HG02763 (cell line): ENCODE measurements at regions not wholly inside any gene's neighbourhood (a gene's known extent, or its start where the extent isn't known, plus 50 kb on each side); places are given as distances from the start of the nearest gene placed in this dataset.
A peak's percentile ranks its signal among the peaks of the same experiment; 100 is the strongest.

ENCODE experiments used
- ATAC-seq: cut with Tn5 transposase; IDR thresholded peaks from one replicate; pipeline ENCODE4 v1.9.1; 2021; ENCODE audit warnings: mild to moderate bottlenecking, moderate library complexity; ENCODE audit not compliant: unreplicated experiment

GRCh38 chr18:51692612-51693011 lies 495.1 kb upstream of the MEX3C start:
- no peak for ATAC-seq

- ATAC-seq: no peak
These were observed 513.9 kb upstream of the MEX3C start for GRCh38 chr18:51711298-51711889.

GRCh38 chr18:51712821-51713220 lies 515.3 kb upstream of the MEX3C start:
- no peak for ATAC-seq

DNA sequence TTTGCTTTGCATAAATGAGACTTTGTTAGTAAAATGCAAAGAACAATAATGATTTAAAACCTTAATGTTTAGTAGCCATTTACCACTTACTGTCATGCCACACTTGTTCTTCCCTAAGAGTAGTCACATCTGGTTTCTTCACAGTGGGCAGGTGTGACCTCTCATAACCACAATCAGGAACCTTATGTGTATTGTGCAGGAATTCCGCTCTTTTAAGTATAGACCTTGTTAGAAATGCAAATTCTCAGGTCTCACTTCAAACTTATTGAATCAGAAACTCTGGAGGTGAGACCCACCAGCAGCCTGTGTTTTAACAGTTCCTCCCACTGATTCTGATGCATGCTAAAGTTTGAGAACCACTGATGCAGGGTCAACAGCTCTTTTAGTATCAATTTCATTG lies 518.8 kb upstream of the MEX3C start:
- ATAC-seq: peak; percentile 42

DNA sequence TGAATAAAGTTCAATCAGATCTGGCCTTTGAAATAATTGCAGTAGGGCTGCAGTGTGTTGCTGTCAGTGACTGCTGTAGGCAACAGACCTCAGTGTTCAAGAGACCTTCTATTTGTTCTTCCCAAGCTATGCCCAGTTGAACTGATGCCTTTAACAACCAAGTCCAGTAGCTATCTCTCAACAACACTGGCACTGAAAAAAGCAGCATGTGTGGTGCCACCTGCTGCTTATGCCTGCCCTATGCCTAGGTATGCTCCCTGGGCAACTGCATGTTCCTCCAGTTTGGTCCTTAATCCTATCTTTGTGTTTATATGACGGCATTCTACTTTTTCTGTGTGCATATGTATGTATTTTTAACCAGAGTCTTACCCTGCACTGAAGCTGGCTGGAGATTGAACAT lies 523.9 kb upstream of the MEX3C start:
- ATAC-seq: no peak

GRCh38 chr18:51721996-51722395 lies 524.5 kb upstream of the MEX3C start:
- ATAC-seq: no peak

GRCh38 chr18:51724790-51725721 lies 527.6 kb upstream of the MEX3C start:
- peak; percentile 31 for ATAC-seq

DNA sequence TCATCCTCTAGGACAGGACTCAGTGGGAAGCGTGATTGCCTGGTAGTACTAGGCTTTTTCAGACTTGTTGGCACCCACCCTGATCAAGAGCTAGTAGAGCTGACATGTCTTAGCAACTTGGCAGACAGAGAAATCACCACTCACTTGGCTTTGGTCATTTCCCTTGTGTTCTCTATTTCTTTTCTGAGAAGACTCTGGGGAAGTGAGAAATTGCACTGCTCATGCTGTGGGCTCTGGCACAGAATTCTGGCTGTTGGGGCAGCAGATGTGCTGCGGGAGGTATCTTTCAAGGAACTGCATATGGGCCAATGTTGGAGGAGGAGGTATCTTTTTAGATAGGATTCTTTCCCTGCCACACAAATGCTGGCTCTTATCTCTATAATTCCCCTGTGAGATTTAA lies 529.1 kb upstream of the MEX3C start:
- peak; percentile 46 for ATAC-seq

- ATAC-seq: peak; percentile 48
These were observed 530.3 kb upstream of the MEX3C start for GRCh38 chr18:51727780-51728179.

DNA sequence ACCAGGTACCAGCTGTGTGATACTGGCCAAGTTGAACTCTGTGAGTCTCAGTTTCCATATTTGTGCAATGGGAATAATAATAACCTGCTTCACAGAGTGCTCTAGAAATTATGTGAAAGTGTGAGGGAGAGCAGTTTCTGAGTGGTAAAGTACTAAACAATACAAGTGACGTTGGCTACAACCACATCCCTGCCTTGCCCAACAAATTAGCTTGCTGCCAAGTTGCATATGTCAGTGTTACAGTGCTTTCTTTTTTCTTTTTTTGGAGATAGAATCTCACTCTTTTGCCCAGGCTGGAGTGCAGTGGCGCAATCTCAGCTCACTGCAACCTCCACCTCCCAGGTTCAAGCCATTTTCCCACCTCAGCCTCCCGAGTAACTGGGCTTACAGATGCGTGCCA lies 533.6 kb upstream of the MEX3C start:
- ATAC-seq: no peak

DNA sequence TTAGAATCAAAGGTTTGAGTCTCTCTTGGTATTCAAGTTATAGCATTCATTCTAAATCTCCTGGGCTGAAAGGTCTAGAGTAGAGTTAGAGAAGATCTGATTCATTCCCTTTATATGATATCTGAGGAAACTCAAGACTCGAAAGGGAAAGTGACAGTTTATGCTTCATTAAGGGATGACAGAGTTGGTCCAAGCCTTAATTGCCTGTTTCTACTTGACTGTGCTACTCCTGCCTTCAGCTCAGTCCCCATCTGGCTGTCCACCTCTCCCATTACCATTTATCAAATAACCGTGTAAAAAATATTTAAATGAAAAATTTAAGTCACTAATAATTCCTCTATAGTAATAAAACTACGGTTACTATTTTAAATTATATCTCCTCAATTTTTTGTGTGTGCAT lies 537.1 kb upstream of the MEX3C start:
- ATAC-seq: no peak

- peak; percentile 94 for ATAC-seq
These were observed 541.7 kb upstream of the MEX3C start for GRCh38 chr18:51739044-51739666.

GRCh38 chr18:51751901-51752300 lies 554.4 kb upstream of the MEX3C start:
- ATAC-seq: peak; percentile 58

DNA sequence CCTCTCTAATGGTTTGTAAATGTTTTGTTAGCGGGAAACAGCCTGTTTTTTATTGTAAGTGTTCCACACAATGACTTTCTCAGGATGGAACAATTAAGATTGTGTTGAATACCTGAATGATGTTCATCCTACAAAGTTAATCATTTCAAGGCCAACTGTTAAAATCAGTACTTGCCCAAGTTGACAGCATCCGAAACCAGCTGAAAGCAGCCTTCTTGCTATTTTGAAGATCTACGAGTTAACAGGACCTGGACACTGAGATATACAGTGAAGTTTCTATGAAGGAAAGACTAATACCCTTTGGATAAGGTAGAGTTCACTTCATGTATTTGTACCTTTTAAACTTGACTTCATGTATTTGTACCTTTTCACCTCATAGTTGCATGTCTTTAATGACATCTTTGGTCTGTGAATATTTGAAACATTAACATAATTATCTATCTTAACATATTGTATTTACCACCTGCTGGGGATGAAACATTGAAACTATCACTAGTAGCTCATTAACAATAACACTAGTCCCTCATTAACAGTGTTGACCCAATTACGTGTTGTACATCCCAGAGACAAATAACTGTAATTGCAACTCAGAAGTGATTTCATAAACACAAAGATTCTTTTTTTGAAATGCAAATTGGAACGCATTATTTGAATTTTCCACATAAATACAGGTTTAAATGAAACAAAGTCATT lies 556.0 kb upstream of the MEX3C start:
- ATAC-seq: no peak

- no peak for ATAC-seq
These were observed 557.1 kb upstream of the MEX3C start for GRCh38 chr18:51754566-51754965.

- ATAC-seq: no peak
These were observed 559.9 kb upstream of the MEX3C start for GRCh38 chr18:51757255-51757924.

- no peak for ATAC-seq
These were observed 564.9 kb upstream of the MEX3C start for GRCh38 chr18:51762373-51762772.

- no peak for ATAC-seq
These were observed 568.3 kb upstream of the MEX3C start for GRCh38 chr18:51765606-51766360.

DNA sequence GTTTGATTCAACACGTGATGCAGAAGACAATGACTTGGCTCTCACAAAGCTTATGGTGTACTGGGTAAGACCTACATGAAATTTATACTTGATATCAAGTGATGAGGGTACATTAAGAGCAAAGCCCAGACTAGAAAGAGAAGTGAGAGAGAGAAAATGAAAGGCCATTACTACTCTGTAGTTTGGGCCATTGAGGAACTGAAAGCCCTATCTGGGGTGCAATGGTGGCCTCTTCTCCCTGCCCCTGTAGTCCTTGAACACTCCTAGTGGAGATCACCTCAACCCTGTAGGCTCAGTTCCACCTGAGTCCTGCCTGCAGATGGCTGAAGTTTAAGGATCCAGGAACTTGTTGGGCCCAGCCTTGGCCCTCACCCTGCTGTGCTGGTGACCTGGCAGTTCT lies 569.8 kb upstream of the MEX3C start:
- ATAC-seq: peak; percentile 63

- ATAC-seq: no peak
These were observed 561.9 kb upstream of the DCC start for GRCh38 chr18:51778115-51778514.
